ENCODE measurements at regions not wholly inside any gene's neighbourhood (a gene's known extent, or its start where the extent isn't known, plus 50 kb on each side); places are given as distances from the start of the nearest gene placed in this dataset.

DNA sequence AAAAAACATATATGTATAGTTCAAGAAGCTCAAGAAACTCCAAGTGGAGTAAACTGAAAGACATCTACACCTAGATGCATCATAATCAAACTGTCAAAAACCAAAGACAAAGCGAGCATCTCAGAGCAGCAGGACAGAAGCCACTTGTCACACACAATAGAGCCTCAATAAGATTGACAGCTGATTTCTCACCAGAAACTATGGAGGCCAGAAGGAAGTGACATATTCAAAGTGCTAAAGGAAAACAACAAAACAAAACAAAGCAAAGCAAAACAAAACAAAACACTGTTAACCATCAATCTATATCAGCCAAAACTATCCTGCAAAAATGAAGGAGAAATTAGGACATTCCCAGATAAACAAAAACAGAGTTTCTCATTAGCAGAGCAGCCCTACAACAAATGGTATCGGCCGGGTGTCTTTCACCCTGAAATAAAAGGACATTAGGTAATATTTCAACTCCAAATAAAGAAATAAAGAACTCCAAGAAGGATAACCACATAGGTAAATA, 65.8 kb upstream of the SEPTIN5 start (continued):
- TF ChIP-seq, protein P1, sequence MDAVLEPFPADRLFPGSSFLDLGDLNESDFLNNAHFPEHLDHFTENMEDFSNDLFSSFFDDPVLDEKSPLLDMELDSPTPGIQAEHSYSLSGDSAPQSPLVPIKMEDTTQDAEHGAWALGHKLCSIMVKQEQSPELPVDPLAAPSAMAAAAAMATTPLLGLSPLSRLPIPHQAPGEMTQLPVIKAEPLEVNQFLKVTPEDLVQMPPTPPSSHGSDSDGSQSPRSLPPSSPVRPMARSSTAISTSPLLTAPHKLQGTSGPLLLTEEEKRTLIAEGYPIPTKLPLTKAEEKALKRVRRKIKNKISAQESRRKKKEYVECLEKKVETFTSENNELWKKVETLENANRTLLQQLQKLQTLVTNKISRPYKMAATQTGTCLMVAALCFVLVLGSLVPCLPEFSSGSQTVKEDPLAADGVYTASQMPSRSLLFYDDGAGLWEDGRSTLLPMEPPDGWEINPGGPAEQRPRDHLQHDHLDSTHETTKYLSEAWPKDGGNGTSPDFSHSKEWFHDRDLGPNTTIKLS (IDR thresholded peaks at IDR 0.05; ENCODE audit: borderline replicate concordance, low read depth), result no peak
- TF ChIP-seq SRF (CRISPR knock-in tag; IDR thresholded peaks at IDR 0.05) (no peak), ZNF384 (IDR thresholded peaks at IDR 0.05; ENCODE audit: low read depth, low read length) (peak; percentile 26; the same call in 1 of the 2 replicates), KLF10 (CRISPR knock-in tag; IDR thresholded peaks at IDR 0.05) (no peak), ZNF274 (IDR thresholded peaks at IDR 0.05; ENCODE audit: borderline replicate concordance, low read depth, low read length) (no peak), PCBP2 (IDR thresholded peaks at IDR 0.05; ENCODE audit: low read depth, low read length, poor library complexity, severe bottlenecking) (no peak), ZC3H4 (CRISPR knock-in tag; IDR thresholded peaks at IDR 0.05; ENCODE audit: borderline replicate concordance) (no peak), ZNF431 (CRISPR knock-in tag; IDR thresholded peaks at IDR 0.05) (no peak), ERF (CRISPR knock-in tag; IDR thresholded peaks at IDR 0.05) (no peak), ZNF76 (CRISPR knock-in tag; IDR thresholded peaks at IDR 0.05; ENCODE audit: borderline replicate concordance) (0 out of 2 replicates have a peak, but pooled peaks have one; percentile 13), KDM1A (IDR thresholded peaks at IDR 0.05) (peak in 1 of 2 experiments; percentile 37; a peak in 1 of 4 replicates), RBM34 (IDR thresholded peaks at IDR 0.05; ENCODE audit: borderline replicate concordance, insufficient read depth, low read length) (no peak), HDAC2 (IDR thresholded peaks at IDR 0.05) (peak; percentile 81), PHF21A (IDR thresholded peaks at IDR 0.05; ENCODE audit: borderline replicate concordance, low read depth) (peak; percentile 89; the same call in 1 of the 2 replicates), FOXM1 (IDR thresholded peaks at IDR 0.05; ENCODE audit: low read depth) (peak; percentile 51; the same call in 1 of the 2 replicates), FOXM1 (CRISPR knock-in tag; IDR thresholded peaks at IDR 0.05; ENCODE audit: low read depth) (no peak), BMI1 (IDR thresholded peaks at IDR 0.05; ENCODE audit: low read length) (peak; percentile 16; the same call in 1 of the 2 replicates)
- TF ChIP-seq, protein P2, sequence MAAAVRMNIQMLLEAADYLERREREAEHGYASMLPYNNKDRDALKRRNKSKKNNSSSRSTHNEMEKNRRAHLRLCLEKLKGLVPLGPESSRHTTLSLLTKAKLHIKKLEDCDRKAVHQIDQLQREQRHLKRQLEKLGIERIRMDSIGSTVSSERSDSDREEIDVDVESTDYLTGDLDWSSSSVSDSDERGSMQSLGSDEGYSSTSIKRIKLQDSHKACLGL (CRISPR knock-in tag; IDR thresholded peaks at IDR 0.05; ENCODE audit: borderline replicate concordance, poor library complexity, severe bottlenecking), result no peak
- TF ChIP-seq, protein P3, sequence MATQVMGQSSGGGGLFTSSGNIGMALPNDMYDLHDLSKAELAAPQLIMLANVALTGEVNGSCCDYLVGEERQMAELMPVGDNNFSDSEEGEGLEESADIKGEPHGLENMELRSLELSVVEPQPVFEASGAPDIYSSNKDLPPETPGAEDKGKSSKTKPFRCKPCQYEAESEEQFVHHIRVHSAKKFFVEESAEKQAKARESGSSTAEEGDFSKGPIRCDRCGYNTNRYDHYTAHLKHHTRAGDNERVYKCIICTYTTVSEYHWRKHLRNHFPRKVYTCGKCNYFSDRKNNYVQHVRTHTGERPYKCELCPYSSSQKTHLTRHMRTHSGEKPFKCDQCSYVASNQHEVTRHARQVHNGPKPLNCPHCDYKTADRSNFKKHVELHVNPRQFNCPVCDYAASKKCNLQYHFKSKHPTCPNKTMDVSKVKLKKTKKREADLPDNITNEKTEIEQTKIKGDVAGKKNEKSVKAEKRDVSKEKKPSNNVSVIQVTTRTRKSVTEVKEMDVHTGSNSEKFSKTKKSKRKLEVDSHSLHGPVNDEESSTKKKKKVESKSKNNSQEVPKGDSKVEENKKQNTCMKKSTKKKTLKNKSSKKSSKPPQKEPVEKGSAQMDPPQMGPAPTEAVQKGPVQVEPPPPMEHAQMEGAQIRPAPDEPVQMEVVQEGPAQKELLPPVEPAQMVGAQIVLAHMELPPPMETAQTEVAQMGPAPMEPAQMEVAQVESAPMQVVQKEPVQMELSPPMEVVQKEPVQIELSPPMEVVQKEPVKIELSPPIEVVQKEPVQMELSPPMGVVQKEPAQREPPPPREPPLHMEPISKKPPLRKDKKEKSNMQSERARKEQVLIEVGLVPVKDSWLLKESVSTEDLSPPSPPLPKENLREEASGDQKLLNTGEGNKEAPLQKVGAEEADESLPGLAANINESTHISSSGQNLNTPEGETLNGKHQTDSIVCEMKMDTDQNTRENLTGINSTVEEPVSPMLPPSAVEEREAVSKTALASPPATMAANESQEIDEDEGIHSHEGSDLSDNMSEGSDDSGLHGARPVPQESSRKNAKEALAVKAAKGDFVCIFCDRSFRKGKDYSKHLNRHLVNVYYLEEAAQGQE (IDR thresholded peaks at IDR 0.05; ENCODE audit: borderline replicate concordance), result no peak
- TF ChIP-seq, protein P3 (CRISPR knock-in tag; IDR thresholded peaks at IDR 0.05; ENCODE audit: low read depth), result no peak
